ENCODE measurements at regions not wholly inside any gene's neighbourhood (a gene's known extent, or its start where the extent isn't known, plus 50 kb on each side); places are given as distances from the start of the nearest gene placed in this dataset.

DNA sequence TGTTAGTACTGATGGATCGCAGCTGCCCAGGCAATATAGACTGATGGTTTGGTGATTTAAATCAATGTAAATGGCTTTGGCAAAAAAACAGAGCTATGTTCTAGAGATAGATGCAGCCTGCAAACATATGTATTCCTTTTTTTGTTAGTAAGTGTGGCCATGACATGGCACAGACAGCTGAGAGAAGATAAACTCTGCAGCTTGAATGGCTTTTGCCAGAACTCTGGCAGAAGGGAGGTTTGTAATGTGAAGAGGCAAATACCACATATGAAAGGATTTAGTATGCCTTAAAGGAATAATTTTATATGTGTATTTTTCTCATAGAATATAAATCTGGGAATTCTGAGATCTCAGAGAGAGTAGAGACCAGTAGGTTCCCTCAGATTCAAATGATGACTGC is 340.2 kb upstream of the DMAC1 start:
- H3K27ac ChIP-seq (ENCODE audit: low read length) = no peak overlapping the region
- H4K20me1 ChIP-seq (ENCODE audit: insufficient read depth) = no peaks in the 10 kb centered on the region
- TF ChIP-seq RAD21 (conservative IDR thresholded peaks at IDR 0.05) (no peak), EP300 (conservative IDR thresholded peaks at IDR 0.05; ENCODE audit: poor library complexity, severe bottlenecking) (no peak), EZH2 (IDR thresholded peaks at IDR 0.05; ENCODE audit: borderline replicate concordance, insufficient read depth, low read length, poor library complexity, severe bottlenecking) (no peak), SMC3 (conservative IDR thresholded peaks at IDR 0.05; ENCODE audit: poor library complexity) (no peak), POLR2AphosphoS5 (IDR thresholded peaks at IDR 0.05) (no peak), MXI1 (conservative IDR thresholded peaks at IDR 0.05; ENCODE audit: poor library complexity, severe bottlenecking) (no peak)
- TF ChIP-seq, protein P1, sequence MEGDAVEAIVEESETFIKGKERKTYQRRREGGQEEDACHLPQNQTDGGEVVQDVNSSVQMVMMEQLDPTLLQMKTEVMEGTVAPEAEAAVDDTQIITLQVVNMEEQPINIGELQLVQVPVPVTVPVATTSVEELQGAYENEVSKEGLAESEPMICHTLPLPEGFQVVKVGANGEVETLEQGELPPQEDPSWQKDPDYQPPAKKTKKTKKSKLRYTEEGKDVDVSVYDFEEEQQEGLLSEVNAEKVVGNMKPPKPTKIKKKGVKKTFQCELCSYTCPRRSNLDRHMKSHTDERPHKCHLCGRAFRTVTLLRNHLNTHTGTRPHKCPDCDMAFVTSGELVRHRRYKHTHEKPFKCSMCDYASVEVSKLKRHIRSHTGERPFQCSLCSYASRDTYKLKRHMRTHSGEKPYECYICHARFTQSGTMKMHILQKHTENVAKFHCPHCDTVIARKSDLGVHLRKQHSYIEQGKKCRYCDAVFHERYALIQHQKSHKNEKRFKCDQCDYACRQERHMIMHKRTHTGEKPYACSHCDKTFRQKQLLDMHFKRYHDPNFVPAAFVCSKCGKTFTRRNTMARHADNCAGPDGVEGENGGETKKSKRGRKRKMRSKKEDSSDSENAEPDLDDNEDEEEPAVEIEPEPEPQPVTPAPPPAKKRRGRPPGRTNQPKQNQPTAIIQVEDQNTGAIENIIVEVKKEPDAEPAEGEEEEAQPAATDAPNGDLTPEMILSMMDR (IDR thresholded peaks at IDR 0.05; ENCODE audit: poor library complexity, severe bottlenecking) = no peak
- TF ChIP-seq, protein P2, sequence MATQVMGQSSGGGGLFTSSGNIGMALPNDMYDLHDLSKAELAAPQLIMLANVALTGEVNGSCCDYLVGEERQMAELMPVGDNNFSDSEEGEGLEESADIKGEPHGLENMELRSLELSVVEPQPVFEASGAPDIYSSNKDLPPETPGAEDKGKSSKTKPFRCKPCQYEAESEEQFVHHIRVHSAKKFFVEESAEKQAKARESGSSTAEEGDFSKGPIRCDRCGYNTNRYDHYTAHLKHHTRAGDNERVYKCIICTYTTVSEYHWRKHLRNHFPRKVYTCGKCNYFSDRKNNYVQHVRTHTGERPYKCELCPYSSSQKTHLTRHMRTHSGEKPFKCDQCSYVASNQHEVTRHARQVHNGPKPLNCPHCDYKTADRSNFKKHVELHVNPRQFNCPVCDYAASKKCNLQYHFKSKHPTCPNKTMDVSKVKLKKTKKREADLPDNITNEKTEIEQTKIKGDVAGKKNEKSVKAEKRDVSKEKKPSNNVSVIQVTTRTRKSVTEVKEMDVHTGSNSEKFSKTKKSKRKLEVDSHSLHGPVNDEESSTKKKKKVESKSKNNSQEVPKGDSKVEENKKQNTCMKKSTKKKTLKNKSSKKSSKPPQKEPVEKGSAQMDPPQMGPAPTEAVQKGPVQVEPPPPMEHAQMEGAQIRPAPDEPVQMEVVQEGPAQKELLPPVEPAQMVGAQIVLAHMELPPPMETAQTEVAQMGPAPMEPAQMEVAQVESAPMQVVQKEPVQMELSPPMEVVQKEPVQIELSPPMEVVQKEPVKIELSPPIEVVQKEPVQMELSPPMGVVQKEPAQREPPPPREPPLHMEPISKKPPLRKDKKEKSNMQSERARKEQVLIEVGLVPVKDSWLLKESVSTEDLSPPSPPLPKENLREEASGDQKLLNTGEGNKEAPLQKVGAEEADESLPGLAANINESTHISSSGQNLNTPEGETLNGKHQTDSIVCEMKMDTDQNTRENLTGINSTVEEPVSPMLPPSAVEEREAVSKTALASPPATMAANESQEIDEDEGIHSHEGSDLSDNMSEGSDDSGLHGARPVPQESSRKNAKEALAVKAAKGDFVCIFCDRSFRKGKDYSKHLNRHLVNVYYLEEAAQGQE (IDR thresholded peaks at IDR 0.05; ENCODE audit: borderline replicate concordance) = no peak
- H3K4me2 ChIP-seq (ENCODE audit: low read length) = no peak overlapping the region
- H3K36me3 ChIP-seq (ENCODE audit: insufficient read depth, low read length) = no peaks in the 10 kb centered on the region
- no peaks in the 10 kb centered on the region for H3K79me2 ChIP-seq (replicated peaks; ENCODE audit: insufficient read depth, low read length)
- no peak overlapping the region for H3K4me3 ChIP-seq (ENCODE audit: low read length)
- H3K9ac ChIP-seq (ENCODE audit: low read length) = no peak overlapping the region
- H3K9me2 ChIP-seq (ENCODE audit: insufficient read depth, low read length) = no peaks in the 10 kb centered on the region
- no peaks in the 10 kb centered on the region for H3K9me3 ChIP-seq (ENCODE audit: low read length)
- no peaks in the 10 kb centered on the region for H3F3A ChIP-seq (ENCODE audit: insufficient read depth, low read length, poor library complexity, severe bottlenecking)
- no peaks in the 10 kb centered on the region for H3K27me3 ChIP-seq (ENCODE audit: insufficient read depth, low read depth, low read length)
- no peak overlapping the region for H2AFZ ChIP-seq (ENCODE audit: low read depth, low read length)

DNA sequence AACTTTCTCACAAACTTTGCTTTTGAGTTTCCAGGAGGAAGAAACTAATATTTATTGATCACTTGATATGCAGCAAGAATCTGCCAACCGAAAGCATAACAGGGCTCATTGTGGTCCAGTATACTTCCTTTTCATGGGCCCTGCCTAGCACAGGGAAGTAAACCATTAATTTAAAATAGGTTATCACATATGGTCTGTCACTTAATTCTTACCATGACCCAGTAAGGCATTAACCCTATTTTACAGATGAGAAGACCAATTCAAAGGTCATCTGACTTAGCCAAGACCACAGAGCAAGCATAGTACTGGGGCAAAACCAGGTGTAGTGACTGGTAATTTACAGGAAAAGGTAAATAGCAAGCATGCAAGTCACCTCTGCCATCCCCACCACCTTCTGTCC is 336.9 kb upstream of the DMAC1 start:
- TF ChIP-seq MXI1 (conservative IDR thresholded peaks at IDR 0.05; ENCODE audit: poor library complexity, severe bottlenecking) (no peak), POLR2AphosphoS5 (IDR thresholded peaks at IDR 0.05) (no peak)
- TF ChIP-seq, protein P2 (IDR thresholded peaks at IDR 0.05; ENCODE audit: borderline replicate concordance) = no peak
- H2AFZ ChIP-seq (ENCODE audit: low read depth, low read length) = no peak overlapping the region

More for the DNA sequence above, 336.9 kb upstream of the DMAC1 start:
- no peak overlapping the region for H3K4me2 ChIP-seq (ENCODE audit: low read length)
- no peak overlapping the region for H3K9ac ChIP-seq (ENCODE audit: low read length)
- H3K4me3 ChIP-seq (ENCODE audit: low read length) = no peak overlapping the region
- no peaks in the 10 kb centered on the region for H3F3A ChIP-seq (ENCODE audit: insufficient read depth, low read length, poor library complexity, severe bottlenecking)
- no peaks in the 10 kb centered on the region for H3K36me3 ChIP-seq (ENCODE audit: insufficient read depth, low read length)
- H3K9me2 ChIP-seq (ENCODE audit: insufficient read depth, low read length) = no peaks in the 10 kb centered on the region
- H3K27ac ChIP-seq (ENCODE audit: low read length) = no peak overlapping the region
- no peaks in the 10 kb centered on the region for H3K79me2 ChIP-seq (replicated peaks; ENCODE audit: insufficient read depth, low read length)
- no peaks in the 10 kb centered on the region for H4K20me1 ChIP-seq (ENCODE audit: insufficient read depth)
- H3K9me3 ChIP-seq (ENCODE audit: low read length) = no peaks in the 10 kb centered on the region
- no peaks in the 10 kb centered on the region for H3K27me3 ChIP-seq (ENCODE audit: insufficient read depth, low read depth, low read length)
